ENCODE measurements at regions not wholly inside any gene's neighbourhood (a gene's known extent, or its start where the extent isn't known, plus 50 kb on each side); places are given as distances from the start of the nearest gene placed in this dataset.

- DNase-seq: no peak
Measured at GRCh38 chr4:32341342-32341741, 1621.2 kb downstream of the PCDH7 start.

GRCh38 chr4:32342054-32342453, 1621.9 kb downstream of the PCDH7 start:
- no peak for DNase-seq

- no peak for DNase-seq
Measured at GRCh38 chr4:32349026-32349425, 1628.9 kb downstream of the PCDH7 start.

- no peak for DNase-seq
Measured at GRCh38 chr4:32374206-32374605, 1654.0 kb downstream of the PCDH7 start.

- DNase-seq: no peak
Measured at GRCh38 chr4:32393806-32394205, 1673.6 kb downstream of the PCDH7 start.

- DNase-seq: no peak
Measured at GRCh38 chr4:32394255-32394654, 1674.1 kb downstream of the PCDH7 start.

- DNase-seq: no peak
Measured at GRCh38 chr4:32396507-32397070, 1676.4 kb downstream of the PCDH7 start.

GRCh38 chr4:32400870-32401269, 1680.7 kb downstream of the PCDH7 start:
- no peak for DNase-seq

GRCh38 chr4:32417113-32417704, 1697.0 kb downstream of the PCDH7 start:
- no peak for DNase-seq

GRCh38 chr4:32423267-32423666, 1703.1 kb downstream of the PCDH7 start:
- no peak for DNase-seq

GRCh38 chr4:32425243-32425642, 1705.1 kb downstream of the PCDH7 start:
- no peak for DNase-seq

- DNase-seq: no peak
Measured at GRCh38 chr4:32427566-32427965, 1707.4 kb downstream of the PCDH7 start.

GRCh38 chr4:32429151-32429550, 1709.0 kb downstream of the PCDH7 start:
- DNase-seq: no peak

- DNase-seq: no peak
Measured at GRCh38 chr4:32435308-32435707, 1715.1 kb downstream of the PCDH7 start.

GRCh38 chr4:32436816-32437215, 1716.6 kb downstream of the PCDH7 start:
- no peak for DNase-seq

GRCh38 chr4:32440391-32440790, 1720.2 kb downstream of the PCDH7 start:
- DNase-seq: no peak

- DNase-seq: no peak
Measured at GRCh38 chr4:32454482-32454881, 1734.3 kb downstream of the PCDH7 start.

GRCh38 chr4:32455231-32455630, 1735.1 kb downstream of the PCDH7 start:
- DNase-seq: no peak

GRCh38 chr4:32460972-32461371, 1740.8 kb downstream of the PCDH7 start:
- no peak for DNase-seq

- DNase-seq: no peak
Measured at GRCh38 chr4:32462944-32463343, 1742.8 kb downstream of the PCDH7 start.

- no peak for DNase-seq
Measured at GRCh38 chr4:32470087-32470585, 1750.0 kb downstream of the PCDH7 start.

GRCh38 chr4:32472918-32473317, 1752.7 kb downstream of the PCDH7 start:
- DNase-seq: no peak

GRCh38 chr4:32475710-32476109, 1755.5 kb downstream of the PCDH7 start:
- no peak for DNase-seq

GRCh38 chr4:32477518-32477917, 1757.3 kb downstream of the PCDH7 start:
- DNase-seq: no peak

GRCh38 chr4:32485956-32486355, 1765.8 kb downstream of the PCDH7 start:
- no peak for DNase-seq

Measured in NCI-H187 treated with DMSO at 0.1 percent for 48 hours (cell line).